GM12878 (cell line): ENCODE measurements at regions not wholly inside any gene's neighbourhood (a gene's known extent, or its start where the extent isn't known, plus 50 kb on each side); places are given as distances from the start of the nearest gene placed in this dataset.

Experiments
- ATAC-seq: fragments of 200-7000 bp; cut with Tn5 transposase; 3 replicates; pipeline ENCODE4 v1.9.1; 2020; ENCODE audit warnings: mild to moderate bottlenecking, moderate library complexity
- BruUV-seq: library from RNA; stranded (reverse); fragments of 400-500 nt; replicated peaks from 2 replicates; lab custom pipeline; 2021; lab: Mats Ljungman, UMichigan
- CTCF ChIA-PET: fragments of 300-600 bp; sonication (Branson Sonifier 250); formaldehyde crosslinking; extraction: SDS; loops from one replicate; lab custom pipeline; 2021; ENCODE audit warnings: inconsistent platforms; lab: Yijun Ruan, JAX
- POLR2A ChIA-PET: fragments of 350-600 bp; formaldehyde crosslinking; extraction: SDS; loops from one replicate; lab custom pipeline; 2021; ENCODE audit warnings: inconsistent platforms; lab: Charles Lee
- RAD21 ChIA-PET: fragments of 300-600 bp; sonication (Branson Sonifier 250); formaldehyde crosslinking; loops from one replicate; lab custom pipeline; 2023; ENCODE audit warnings: antibody characterized with exemption; ENCODE audit not compliant: unreplicated experiment; lab: Charles Lee
- SMC1A ChIA-PET: fragments of 300-600 bp; sonication (Branson Sonifier 250); formaldehyde crosslinking; loops from one replicate; lab custom pipeline; 2023; ENCODE audit not compliant: unreplicated experiment, uncharacterized antibody; lab: Charles Lee
- DNase-seq: peaks from one replicate; pipeline ENCODE4 v3.0.0-alpha.2; 2011; ENCODE audit warnings: low read depth, low spot score
- FAIRE-seq: peaks from 3 replicates; lab custom pipeline; 2011; peaks lifted over from hg19 to GRCh38; lab: Jason Lieb, UNC
- H2AFZ ChIP-seq: 2 replicates; pipeline ENCODE4 v1.6.0; 2011; ENCODE audit warnings: low read depth, low read length, control low read depth; ENCODE audit not compliant: control insufficient read depth
- H3K27ac ChIP-seq: 2 replicates; pipeline ENCODE4 v1.5.1; 2011; ENCODE audit warnings: control low read depth; ENCODE audit not compliant: control insufficient read depth, insufficient read depth
- H3K27me3 ChIP-seq, 2 experiments: replicated peaks in 1 of 2; 2 replicates each; pipeline versions ENCODE4 v1.6.0 to v1.6.1; 2011; ENCODE audit warnings: low read length in 1 of 2; ENCODE audit not compliant: control insufficient read depth in 2 of 2, insufficient read depth in 2 of 2
- H3K36me3 ChIP-seq, 2 experiments: 2 replicates each; pipeline ENCODE4 v1.5.1; 2011; ENCODE audit warnings: low read length in 1 of 2; ENCODE audit not compliant: control insufficient read depth in 2 of 2, insufficient read depth in 2 of 2
- H3K4me1 ChIP-seq: 2 replicates; pipeline ENCODE4 v1.6.1; 2011; ENCODE audit warnings: mild to moderate bottlenecking, low read length, moderate library complexity, mixed read lengths; ENCODE audit not compliant: control insufficient read depth, insufficient read depth
- H3K4me2 ChIP-seq: 2 replicates; pipeline ENCODE4 v1.6.0; 2011; ENCODE audit warnings: control low read depth; ENCODE audit not compliant: control insufficient read depth, insufficient read depth
- H3K4me3 ChIP-seq: fragments of 200-600 bp; sonication (generic); 2 replicates; pipeline ENCODE4 v1.5.1; 2016
- H3K79me2 ChIP-seq: 2 replicates; pipeline ENCODE4 v1.6.0; 2011; ENCODE audit warnings: low read length; ENCODE audit not compliant: control insufficient read depth, insufficient read depth
- H3K9ac ChIP-seq: 2 replicates; pipeline ENCODE4 v1.8.0; 2011; ENCODE audit warnings: low read length, control low read depth, mixed read lengths; ENCODE audit not compliant: control insufficient read depth, insufficient read depth
- H3K9me3 ChIP-seq: replicated peaks from 3 replicates; pipeline ENCODE4 v1.5.1; 2011; ENCODE audit warnings: mild to moderate bottlenecking, low read length; ENCODE audit not compliant: control insufficient read depth, insufficient read depth
- H4K20me1 ChIP-seq: 2 replicates; pipeline ENCODE4 v1.6.0; 2011; ENCODE audit not compliant: control insufficient read depth, insufficient read depth
- BCL11A ChIP-seq: IDR thresholded peaks from 2 replicates; pipeline ENCODE4 v1.6.1; 2011; ENCODE audit warnings: low read depth, low read length
- DPF2 ChIP-seq: fragments of 450-650 bp; IDR thresholded peaks from 2 replicates; pipeline ENCODE4 v1.6.1; 2017; ENCODE audit warnings: mild to moderate bottlenecking
- FOS ChIP-seq: IDR thresholded peaks from 3 replicates; pipeline ENCODE4 v1.6.1; 2011; ENCODE audit warnings: borderline replicate concordance; ENCODE audit not compliant: insufficient read length; ENCODE audit errors: extremely low read depth
- HDAC2 ChIP-seq: fragments of 200-600 bp; sonication (generic); IDR thresholded peaks from 2 replicates; pipeline ENCODE4 v1.6.1; 2017
- HDGF ChIP-seq: fragments of 450-650 bp; IDR thresholded peaks from 2 replicates; pipeline ENCODE4 v1.6.1; 2016; ENCODE audit warnings: antibody characterized with exemption
- IRF3 ChIP-seq: fragments of 450-650 bp; IDR thresholded peaks from 2 replicates; pipeline ENCODE4 v1.6.1; 2014; ENCODE audit warnings: mild to moderate bottlenecking
- MEF2B ChIP-seq: fragments of 450-650 bp; IDR thresholded peaks from 2 replicates; pipeline ENCODE4 v1.6.1; 2018; ENCODE audit warnings: mild to moderate bottlenecking, moderate library complexity; ENCODE audit not compliant: partially characterized antibody, poor library complexity, severe bottlenecking
- MLLT1 ChIP-seq: fragments of 450-650 bp; IDR thresholded peaks from 2 replicates; pipeline ENCODE4 v1.6.1; 2016; ENCODE audit warnings: mild to moderate bottlenecking
- RAD51 ChIP-seq: fragments of 450-650 bp; IDR thresholded peaks from 2 replicates; pipeline ENCODE4 v1.6.1; 2016; ENCODE audit warnings: moderate library complexity, mild to moderate bottlenecking, inconsistent platforms
- SIN3A ChIP-seq: IDR thresholded peaks from 2 replicates; pipeline ENCODE4 v1.6.1; 2012; ENCODE audit warnings: low read depth, low read length, improper control_type of control experiment
- TARDBP ChIP-seq: IDR thresholded peaks from 2 replicates; pipeline ENCODE4 v1.6.1; 2016; ENCODE audit warnings: borderline replicate concordance
- ZZZ3 ChIP-seq: IDR thresholded peaks from 2 replicates; pipeline ENCODE4 v1.6.1; 2011; ENCODE audit warnings: low read depth; ENCODE audit not compliant: control insufficient read depth, insufficient read length
- WGBS: methylation state at CpG from one replicate; pipeline ENCODE4 v1.1.6; 2016; ENCODE audit warnings: low lambda C conversion rate; ENCODE audit not compliant: insufficient replicate concordance, insufficient coverage; ENCODE audit errors: missing lambda C conversion rate; 5-methylcytosine and 5-hydroxymethylcytosine counted together
- in situ Hi-C: fragments of 300-500 bp; cut with MboI; formaldehyde crosslinking; loops from 9 replicates; pipeline ENCODE4 v1.14.3; 2018; ENCODE audit warnings: mixed read lengths
- intact Hi-C: fragments of 100-400 bp; cut with micrococcal nuclease; formaldehyde crosslinking; loops from one replicate; pipeline ENCODE4 v1.14.2; 2022; ENCODE audit not compliant: unreplicated experiment
- TF ChIP-seq, protein P1 (sequence below): IDR thresholded peaks from 2 replicates; pipeline ENCODE4 v1.6.1; 2012; ENCODE audit warnings: mild to moderate bottlenecking, low read depth, low read length

- TF ChIP-seq RAD51: no peak
- no peak for TF ChIP-seq MEF2B
- no peak for TF ChIP-seq TARDBP
- H4K20me1 ChIP-seq: no peaks in the 10 kb centered on the region
- ATAC-seq (no peak), FAIRE-seq (no peak), DNase-seq (no peak)
- ChIA-PET SMC1A (interaction anchor here (0.9 kb wide), 1 partner anchor 13 kb away, joined by 4 read pairs; no protein-coding TSS in a partner anchor), POLR2A (no interaction called here), RAD21 (no interaction called here), CTCF (interaction anchor here (0.8 to 1.9 kb wide), 2 partner anchors 11 to 14 kb away, joined by 3 to 4 read pairs; no protein-coding TSS in a partner anchor)
- H2AFZ ChIP-seq: no peak overlapping the region
- no peaks in the 10 kb centered on the region for H3K36me3 ChIP-seq
- H3K4me3 ChIP-seq: no peak overlapping the region
- no TSS peak for BruUV-seq
- H3K27me3 ChIP-seq: no peaks in the 10 kb centered on the region
- intact Hi-C loops (no loop called here), in situ Hi-C loops (no loop called here)
- WGBS: 45% methylated on average over 3 of the region's 3 CpGs
- H3K4me2 ChIP-seq: no peak overlapping the region
- H3K4me1 ChIP-seq: no peaks in the 10 kb centered on the region
- no peak overlapping the region for H3K27ac ChIP-seq
- H3K9me3 ChIP-seq: no peaks in the 10 kb centered on the region
- H3K9ac ChIP-seq: no peak overlapping the region
- H3K79me2 ChIP-seq: no peaks in the 10 kb centered on the region
Measured at GRCh38 chr3:5312290-5312689, 124.8 kb downstream of the EDEM1 start.

- H2AFZ ChIP-seq: no peak overlapping the region
- intact Hi-C loops: no loop called here
- H3K9me3 ChIP-seq: no peaks in the 10 kb centered on the region
- no peak overlapping the region for H3K27ac ChIP-seq
- SMC1A ChIA-PET: interaction anchor here (1.1 kb wide), 1 partner anchor 17 kb away, joined by 3 read pairs; no protein-coding TSS in a partner anchor
- no peaks in the 10 kb centered on the region for H3K27me3 ChIP-seq
- POLR2A ChIA-PET: interaction anchor here (1.1 kb wide), 1 partner anchor 83 kb away, joined by 3 read pairs; no protein-coding TSS in a partner anchor
- H3K79me2 ChIP-seq: no peaks in the 10 kb centered on the region
- in situ Hi-C loops: no loop called here
- no peaks in the 10 kb centered on the region for H4K20me1 ChIP-seq
- CTCF ChIA-PET: interaction anchor here (1.4 kb wide), 1 partner anchor 17 kb away, joined by 6 read pairs; no protein-coding TSS in a partner anchor
- RAD21 ChIA-PET: no interaction called here
- no TSS peak for BruUV-seq
- DNase-seq: no peak
- no peak for FAIRE-seq
- WGBS: 93% methylated on average over 1 of the region's 1 CpG
- no peak overlapping the region for H3K9ac ChIP-seq
- no peaks in the 10 kb centered on the region for H3K4me1 ChIP-seq
- no peak overlapping the region for H3K4me3 ChIP-seq
- H3K36me3 ChIP-seq: no peaks in the 10 kb centered on the region
- H3K4me2 ChIP-seq: no peak overlapping the region
- ATAC-seq: no peak
- TF ChIP-seq MEF2B (no peak), BCL11A (no peak), HDGF (no peak), ZZZ3 (no peak), IRF3 (no peak), SIN3A (no peak), MLLT1 (no peak), HDAC2 (no peak), FOS (no peak), DPF2 (no peak)
- TF ChIP-seq, protein P1, sequence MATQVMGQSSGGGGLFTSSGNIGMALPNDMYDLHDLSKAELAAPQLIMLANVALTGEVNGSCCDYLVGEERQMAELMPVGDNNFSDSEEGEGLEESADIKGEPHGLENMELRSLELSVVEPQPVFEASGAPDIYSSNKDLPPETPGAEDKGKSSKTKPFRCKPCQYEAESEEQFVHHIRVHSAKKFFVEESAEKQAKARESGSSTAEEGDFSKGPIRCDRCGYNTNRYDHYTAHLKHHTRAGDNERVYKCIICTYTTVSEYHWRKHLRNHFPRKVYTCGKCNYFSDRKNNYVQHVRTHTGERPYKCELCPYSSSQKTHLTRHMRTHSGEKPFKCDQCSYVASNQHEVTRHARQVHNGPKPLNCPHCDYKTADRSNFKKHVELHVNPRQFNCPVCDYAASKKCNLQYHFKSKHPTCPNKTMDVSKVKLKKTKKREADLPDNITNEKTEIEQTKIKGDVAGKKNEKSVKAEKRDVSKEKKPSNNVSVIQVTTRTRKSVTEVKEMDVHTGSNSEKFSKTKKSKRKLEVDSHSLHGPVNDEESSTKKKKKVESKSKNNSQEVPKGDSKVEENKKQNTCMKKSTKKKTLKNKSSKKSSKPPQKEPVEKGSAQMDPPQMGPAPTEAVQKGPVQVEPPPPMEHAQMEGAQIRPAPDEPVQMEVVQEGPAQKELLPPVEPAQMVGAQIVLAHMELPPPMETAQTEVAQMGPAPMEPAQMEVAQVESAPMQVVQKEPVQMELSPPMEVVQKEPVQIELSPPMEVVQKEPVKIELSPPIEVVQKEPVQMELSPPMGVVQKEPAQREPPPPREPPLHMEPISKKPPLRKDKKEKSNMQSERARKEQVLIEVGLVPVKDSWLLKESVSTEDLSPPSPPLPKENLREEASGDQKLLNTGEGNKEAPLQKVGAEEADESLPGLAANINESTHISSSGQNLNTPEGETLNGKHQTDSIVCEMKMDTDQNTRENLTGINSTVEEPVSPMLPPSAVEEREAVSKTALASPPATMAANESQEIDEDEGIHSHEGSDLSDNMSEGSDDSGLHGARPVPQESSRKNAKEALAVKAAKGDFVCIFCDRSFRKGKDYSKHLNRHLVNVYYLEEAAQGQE: no peak
Measured at GRCh38 chr3:5314897-5315296, 127.4 kb downstream of the EDEM1 start.
